ENCODE measurements at regions not wholly inside any gene's neighbourhood (a gene's known extent, or its start where the extent isn't known, plus 50 kb on each side); places are given as distances from the start of the nearest gene placed in this dataset.

- TF ChIP-seq ARNT (IDR thresholded peaks at IDR 0.05) (no peak), FOXM1 (IDR thresholded peaks at IDR 0.05; ENCODE audit: borderline replicate concordance) (no peak), SP1 (IDR thresholded peaks at IDR 0.05) (no peak), SUZ12 (IDR thresholded peaks at IDR 0.05) (no peak)
Measured at GRCh38 chr1:36735939-36736730, 253.4 kb upstream of the CSF3R start.
